Urinary bladder (tissue), 3 donors: ENCODE measurements at regions not wholly inside any gene's neighbourhood (a gene's known extent, or its start where the extent isn't known, plus 50 kb on each side); places are given as distances from the start of the nearest gene placed in this dataset.
"Not testable (repeated sequence)": the region's sequence is repeated elsewhere in the genome, so short reads cannot be mapped to it uniquely, and the experiment has no call there.

Source experiments
- DNase-seq: peaks from one replicate; pipeline ENCODE4 v3.0.0-alpha.2; 2015; ENCODE audit errors: extremely low spot score
- H3K27ac ChIP-seq: one replicate; pipeline ENCODE4 v1.5.1; 2013; ENCODE audit warnings: low read depth, mild to moderate bottlenecking, moderate library complexity
- H3K36me3 ChIP-seq: one replicate; pipeline ENCODE4 v1.6.1; 2013; ENCODE audit warnings: mild to moderate bottlenecking, moderate library complexity; ENCODE audit not compliant: insufficient read depth
- H3K4me1 ChIP-seq: one replicate; pipeline ENCODE4 v1.6.1; 2013; ENCODE audit warnings: mild to moderate bottlenecking, moderate library complexity; ENCODE audit not compliant: insufficient read depth
- H3K4me3 ChIP-seq: one replicate; pipeline ENCODE4 v1.5.1; 2013; ENCODE audit warnings: low read depth, low read length
- WGBS: extraction: QIAGEN DNeasy Blood & Tissue Kit; methylation state at CpG from one replicate; pipeline ENCODE4 v1.1.7; 2013; 5-methylcytosine and 5-hydroxymethylcytosine counted together
- donor health status: healthy with polysubstance abuse.
- donor health status: healthy.

- 90% methylated on average over 4 of the region's 4 CpGs for WGBS
- Histone ChIP-seq H3K4me1 (no peaks in the 10 kb centered on the region), H3K36me3 (no peaks in the 10 kb centered on the region), H3K4me3 (no peak overlapping the region), H3K27ac (no peak overlapping the region)
- DNase-seq: no peak
Observed at GRCh38 chr20:17868151-17868550, 100.4 kb downstream of the SNX5 start.

- no peak overlapping the region for H3K4me3 ChIP-seq
- no peak overlapping the region for H3K27ac ChIP-seq
- no peak for DNase-seq
- 57% methylated on average over 10 of the region's 10 CpGs for WGBS
- no peaks in the 10 kb centered on the region for H3K4me1 ChIP-seq
- no peaks in the 10 kb centered on the region for H3K36me3 ChIP-seq
Observed at GRCh38 chr20:17867131-17867925, 101.3 kb downstream of the SNX5 start.

GRCh38 chr20:17866234-17867001 is 102.2 kb downstream of the SNX5 start:
- DNase-seq: no peak
- 85% methylated on average over 7 of the region's 7 CpGs for WGBS
- Histone ChIP-seq H3K27ac (no peak overlapping the region), H3K4me1 (no peaks in the 10 kb centered on the region), H3K4me3 (no peak overlapping the region), H3K36me3 (no peaks in the 10 kb centered on the region)

GRCh38 chr20:17863577-17864292 is 104.9 kb downstream of the SNX5 start:
- 79% methylated on average over 11 of the region's 11 CpGs for WGBS
- H3K27ac ChIP-seq: no peak overlapping the region
- DNase-seq: no peak

GRCh38 chr20:17863209-17863576 is 105.4 kb downstream of the SNX5 start:
- DNase-seq: no peak
- no peak overlapping the region for H3K4me3 ChIP-seq
- H3K27ac ChIP-seq: no peak overlapping the region
- WGBS: 92% methylated on average over 4 of the region's 4 CpGs
- no peaks in the 10 kb centered on the region for H3K4me1 ChIP-seq
- H3K36me3 ChIP-seq: no peaks in the 10 kb centered on the region

More at GRCh38 chr20:17863577-17864292, 104.9 kb downstream of the SNX5 start:
- H3K36me3 ChIP-seq: no peaks in the 10 kb centered on the region
- no peak overlapping the region for H3K4me3 ChIP-seq
- H3K4me1 ChIP-seq: no peaks in the 10 kb centered on the region

GRCh38 chr20:17862171-17862570 is 106.4 kb downstream of the SNX5 start:
- Histone ChIP-seq H3K27ac (no peak overlapping the region), H3K4me3 (no peak overlapping the region), H3K36me3 (no peaks in the 10 kb centered on the region), H3K4me1 (no peaks in the 10 kb centered on the region)
- 90% methylated on average over 1 of the region's 1 CpG for WGBS
- DNase-seq: no peak

- H3K4me3 ChIP-seq, H3K4me1 ChIP-seq, DNase-seq, H3K27ac ChIP-seq, H3K36me3 ChIP-seq: not testable (repeated sequence)
- 95% methylated on average over 9 of the region's 9 CpGs for WGBS
Observed at GRCh38 chr20:17861620-17862019, 107.0 kb downstream of the SNX5 start.

GRCh38 chr20:17860301-17861197 is 108.0 kb downstream of the SNX5 start:
- no peaks in the 10 kb centered on the region for H3K4me1 ChIP-seq
- 90% methylated on average over 15 of the region's 15 CpGs for WGBS
- no peak overlapping the region for H3K4me3 ChIP-seq
- H3K36me3 ChIP-seq: no peaks in the 10 kb centered on the region
- no peak overlapping the region for H3K27ac ChIP-seq
- no peak for DNase-seq

GRCh38 chr20:17859616-17860232 is 108.9 kb downstream of the SNX5 start:
- Histone ChIP-seq H3K4me1 (no peaks in the 10 kb centered on the region), H3K36me3 (no peaks in the 10 kb centered on the region), H3K27ac (no peak overlapping the region), H3K4me3 (no peak overlapping the region)
- 66% methylated on average over 22 of the region's 22 CpGs for WGBS
- DNase-seq: no peak

- Histone ChIP-seq H3K4me3 (no peak overlapping the region), H3K36me3 (no peaks in the 10 kb centered on the region), H3K27ac (no peak overlapping the region), H3K4me1 (no peaks in the 10 kb centered on the region)
- WGBS: 87% methylated on average over 7 of the region's 7 CpGs
- DNase-seq: no peak
Observed at GRCh38 chr20:17859002-17859615, 109.5 kb downstream of the SNX5 start.

- 97% methylated on average over 13 of the region's 13 CpGs for WGBS
- no peak overlapping the region for H3K27ac ChIP-seq
- no peak for DNase-seq
- H3K4me1 ChIP-seq: no peaks in the 10 kb centered on the region
- H3K4me3 ChIP-seq: no peak overlapping the region
- H3K36me3 ChIP-seq: no peaks in the 10 kb centered on the region
Observed at GRCh38 chr20:17858450-17859001, 110.1 kb downstream of the SNX5 start.
